K562 (cell line): ENCODE measurements at regions not wholly inside any gene's neighbourhood (a gene's known extent, or its start where the extent isn't known, plus 50 kb on each side); places are given as distances from the start of the nearest gene placed in this dataset.

Experiments used
- BACH1 ChIP-seq: fragments of 200-800 bp; sonication (Bioruptor generic); IDR thresholded peaks from 2 replicates; pipeline ENCODE4 v1.6.1; 2016; ENCODE audit warnings: missing genetic modification characterization, missing compliant biosample characterization
- CCNT2 ChIP-seq: IDR thresholded peaks from 2 replicates; pipeline ENCODE4 v1.6.1; 2011; ENCODE audit warnings: borderline replicate concordance, low read depth, mild to moderate bottlenecking, moderate library complexity, mixed read lengths, low read length; ENCODE audit not compliant: insufficient read length; ENCODE audit errors: extremely low read depth
- CREB3L1 ChIP-seq: fragments of 450-650 bp; IDR thresholded peaks from 2 replicates; pipeline ENCODE4 v1.6.1; 2014; ENCODE audit warnings: low read depth, mild to moderate bottlenecking, moderate library complexity, borderline replicate concordance
- CTBP1 ChIP-seq: fragments of 450-650 bp; IDR thresholded peaks from 2 replicates; pipeline ENCODE4 v1.6.1; 2016; ENCODE audit warnings: borderline replicate concordance
- DMBX1 ChIP-seq: fragments of 250-450 bp; sonication (Bioruptor Pico); IDR thresholded peaks from 2 replicates; pipeline ENCODE4 v1.8.0; 2022; ENCODE audit warnings: inconsistent platforms, mild to moderate bottlenecking, moderate library complexity, borderline replicate concordance
- ESRRA ChIP-seq: fragments of 450-650 bp; IDR thresholded peaks from 2 replicates; pipeline ENCODE4 v1.6.1; 2014; ENCODE audit warnings: low read depth, mild to moderate bottlenecking, moderate library complexity, borderline replicate concordance
- HES1 ChIP-seq: fragments of 450-650 bp; IDR thresholded peaks from 2 replicates; pipeline ENCODE4 v1.6.1; 2016; ENCODE audit warnings: low read depth, mild to moderate bottlenecking, moderate library complexity
- KDM5B ChIP-seq: fragments of 200-600 bp; sonication (generic); IDR thresholded peaks from 2 replicates; pipeline ENCODE4 v1.6.1; 2012; ENCODE audit warnings: low read depth, mild to moderate bottlenecking, moderate library complexity, low read length, control low read depth, inconsistent platforms; ENCODE audit not compliant: insufficient replicate concordance
- MBD1 ChIP-seq: fragments of 250-450 bp; sonication (Bioruptor Pico); IDR thresholded peaks from 2 replicates; pipeline ENCODE4 v1.8.0; 2022; ENCODE audit warnings: inconsistent platforms
- NR2C2 ChIP-seq, 2 experiments: fragments of 200-800 bp in 1 of 2; sonication (Bioruptor generic) in 1 of 2; sonication (generic) in 1 of 2; formaldehyde crosslinking in 1 of 2; IDR thresholded peaks; 2 replicates each; pipeline versions ENCODE4 v1.6.1 to v1.8.0; 2016 to 2022; ENCODE audit warnings: mild to moderate bottlenecking in 1 of 2, missing compliant biosample characterization in 1 of 2, missing genetic modification characterization in 1 of 2, missing genetic modification reagents in 1 of 2
- PML ChIP-seq: IDR thresholded peaks from 2 replicates; pipeline ENCODE4 v1.6.1; 2012; ENCODE audit warnings: low read length, inconsistent platforms
- SOX6 ChIP-seq: fragments of 450-650 bp; IDR thresholded peaks from 2 replicates; pipeline ENCODE4 v1.6.1; 2014; ENCODE audit warnings: mild to moderate bottlenecking
- TBL1XR1 ChIP-seq, 2 experiments: IDR thresholded peaks; 2 replicates each; pipeline ENCODE4 v1.6.1; 2012; ENCODE audit warnings: improper control_type of control experiment in 2 of 2, low read length in 2 of 2, mild to moderate bottlenecking in 1 of 2
- THAP12 ChIP-seq: fragments of 250-450 bp; sonication (Bioruptor Pico); IDR thresholded peaks from 2 replicates; pipeline ENCODE4 v1.9.0; 2021; ENCODE audit warnings: mild to moderate bottlenecking, inconsistent platforms
- TSC22D4 ChIP-seq: fragments of 450-650 bp; IDR thresholded peaks from 2 replicates; pipeline ENCODE4 v1.6.1; 2016; ENCODE audit warnings: missing genetic modification characterization, missing biosample characterization, control low read depth
- ZBTB17 ChIP-seq: fragments of 450-650 bp; formaldehyde crosslinking; IDR thresholded peaks from 2 replicates; pipeline ENCODE4 v1.4.0; 2020; ENCODE audit warnings: mild to moderate bottlenecking
- ZBTB8A ChIP-seq: fragments of 450-650 bp; IDR thresholded peaks from 2 replicates; pipeline ENCODE4 v1.6.1; 2018; ENCODE audit warnings: mild to moderate bottlenecking, moderate library complexity; ENCODE audit not compliant: partially characterized antibody
- ZNF586 ChIP-seq: fragments of 450-650 bp; formaldehyde crosslinking; conservative IDR thresholded peaks from 2 replicates; pipeline ENCODE4 v1.4.0; 2020; ENCODE audit warnings: mild to moderate bottlenecking, moderate library complexity
- ZNF668 ChIP-seq: fragments of 250-450 bp; sonication (Bioruptor Pico); IDR thresholded peaks from 2 replicates; pipeline ENCODE4 v1.8.0; 2022; ENCODE audit warnings: mild to moderate bottlenecking, inconsistent platforms

- peak; percentile 45; the same call in 1 of the 2 replicates for TF ChIP-seq BACH1 (tag)
- TF ChIP-seq HES1: 0 out of 2 replicates have a peak, but pooled peaks have one; percentile 55
- TF ChIP-seq ZBTB8A: no peak
- TF ChIP-seq ZNF668: no peak
- TF ChIP-seq KDM5B: peak; percentile 21
- peak; percentile 58; the same call in 1 of the 2 replicates for TF ChIP-seq SOX6
- TF ChIP-seq ZBTB17: no peak
- peak; percentile 27; the same call in 1 of the 2 replicates for TF ChIP-seq CREB3L1
- TF ChIP-seq PML: peak; percentile 57; the same call in 1 of the 2 replicates
- no peak for TF ChIP-seq TSC22D4 (tag)
- peak; percentile 33 for TF ChIP-seq CCNT2
- peak; percentile 72; the same call in 1 of the 2 replicates for TF ChIP-seq ESRRA
- TF ChIP-seq TBL1XR1 (IDR thresholded peaks at IDR 0.05; ENCODE audit: low read length in 2 of 2): peak in 1 of 2 experiments; percentile 79; a peak in 2 of 4 replicates
- 0 out of 2 replicates have a peak, but pooled peaks have one; percentile 57 for TF ChIP-seq DMBX1
- TF ChIP-seq MBD1 (CRISPR knock-in tag): 0 out of 2 replicates have a peak, but pooled peaks have one; percentile 31
- TF ChIP-seq ZNF586 (CRISPR knock-in tag): no peak
- no peak for TF ChIP-seq NR2C2 (CRISPR knock-in tag; IDR thresholded peaks at IDR 0.05)
- TF ChIP-seq NR2C2 (tag; IDR thresholded peaks at IDR 0.05): peak; percentile 79
- TF ChIP-seq THAP12 (CRISPR knock-in tag): no peak
- peak; percentile 88 for TF ChIP-seq CTBP1
Observed at GRCh38 chr1:234553240-234554188, 56.5 kb downstream of the IRF2BP2 start (continued).
